ENCODE measurements at regions not wholly inside any gene's neighbourhood (a gene's known extent, or its start where the extent isn't known, plus 50 kb on each side); places are given as distances from the start of the nearest gene placed in this dataset.

DNA sequence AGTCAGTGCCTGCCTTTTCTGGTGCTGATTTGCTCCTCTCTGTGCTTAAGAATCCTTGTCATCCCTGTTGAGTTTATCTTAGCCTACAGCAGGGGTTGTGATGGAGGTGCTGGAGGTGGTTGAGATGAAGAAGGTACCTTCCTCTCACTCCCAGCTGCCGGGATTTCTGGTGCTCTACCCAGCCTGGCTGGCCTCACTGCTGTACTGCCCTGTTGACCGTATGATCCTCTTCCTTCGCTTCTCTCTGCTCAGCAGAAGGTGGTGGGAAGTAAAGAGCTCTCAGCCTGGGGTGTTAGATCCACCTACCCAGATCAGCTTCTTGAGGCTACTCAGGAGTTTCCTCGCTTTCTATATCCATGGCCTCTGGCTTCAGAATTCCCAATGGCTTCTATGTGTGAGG is 101.0 kb upstream of the NXT1 start:
- DNase-seq: no peak

DNA sequence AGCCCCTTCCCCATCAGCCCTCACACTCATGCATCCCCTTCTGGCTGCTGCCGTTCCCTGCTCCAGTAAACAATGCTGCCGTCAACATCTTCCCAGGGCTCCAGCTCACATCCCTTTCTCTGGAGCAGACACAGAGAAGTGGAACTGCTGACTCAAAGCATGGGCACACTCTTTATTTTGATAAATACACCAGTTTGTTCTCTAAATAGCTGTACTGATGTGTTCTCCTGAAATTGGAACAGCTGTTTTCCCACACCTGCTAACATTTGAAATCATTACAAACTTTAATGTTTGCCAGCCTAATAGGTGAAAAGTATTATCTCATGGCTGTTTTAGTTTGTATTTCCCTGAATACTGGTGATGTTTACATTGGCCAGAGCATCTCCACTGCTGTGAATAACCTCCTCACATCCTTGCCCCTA is 102.1 kb upstream of the NXT1 start:
- DNase-seq: no peak

DNA sequence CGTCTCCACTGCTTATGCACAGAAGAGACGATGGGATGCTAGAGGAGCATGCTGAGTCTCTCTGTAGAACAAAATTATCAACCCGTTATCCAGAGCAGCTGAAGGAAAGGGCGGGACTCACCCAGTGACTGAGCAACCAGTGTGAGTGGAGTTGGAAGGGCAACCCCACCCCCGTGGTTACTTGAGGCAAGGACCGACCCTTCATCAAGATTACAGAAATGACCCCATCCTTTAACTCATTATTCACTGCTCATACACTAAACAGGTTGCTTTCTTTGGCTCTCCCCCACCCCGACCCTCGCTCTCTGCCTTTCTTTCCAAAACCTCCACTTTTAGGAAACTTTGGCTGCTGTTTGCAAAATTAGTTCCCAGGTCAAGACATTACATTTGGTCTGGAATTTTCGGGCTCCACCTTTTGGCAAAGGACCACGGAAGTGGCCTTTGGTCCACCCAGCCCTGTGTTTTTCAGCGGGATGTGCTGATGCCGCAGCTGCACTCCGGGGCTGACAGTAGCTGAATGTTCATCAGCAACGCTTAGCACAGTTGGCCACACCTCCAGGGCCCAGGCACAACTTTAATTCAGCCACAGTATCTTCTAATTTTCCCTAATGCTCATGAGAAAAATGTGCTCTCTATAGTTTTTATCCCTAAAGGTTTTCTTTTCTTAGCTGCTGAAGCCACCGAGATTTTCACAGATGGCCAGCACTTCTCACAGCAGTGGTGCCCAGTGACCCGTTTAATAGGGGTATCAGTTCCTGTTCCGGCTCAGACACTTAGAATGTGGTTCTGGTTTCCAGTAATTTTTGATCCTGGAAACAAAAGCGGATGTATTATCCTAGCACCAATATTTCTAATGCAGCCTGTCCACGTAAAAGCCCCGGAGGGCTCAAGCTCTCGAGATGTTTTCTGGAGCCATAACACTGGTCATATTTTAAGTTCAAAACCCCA is 103.6 kb upstream of the NXT1 start:
- no peak for DNase-seq

DNA sequence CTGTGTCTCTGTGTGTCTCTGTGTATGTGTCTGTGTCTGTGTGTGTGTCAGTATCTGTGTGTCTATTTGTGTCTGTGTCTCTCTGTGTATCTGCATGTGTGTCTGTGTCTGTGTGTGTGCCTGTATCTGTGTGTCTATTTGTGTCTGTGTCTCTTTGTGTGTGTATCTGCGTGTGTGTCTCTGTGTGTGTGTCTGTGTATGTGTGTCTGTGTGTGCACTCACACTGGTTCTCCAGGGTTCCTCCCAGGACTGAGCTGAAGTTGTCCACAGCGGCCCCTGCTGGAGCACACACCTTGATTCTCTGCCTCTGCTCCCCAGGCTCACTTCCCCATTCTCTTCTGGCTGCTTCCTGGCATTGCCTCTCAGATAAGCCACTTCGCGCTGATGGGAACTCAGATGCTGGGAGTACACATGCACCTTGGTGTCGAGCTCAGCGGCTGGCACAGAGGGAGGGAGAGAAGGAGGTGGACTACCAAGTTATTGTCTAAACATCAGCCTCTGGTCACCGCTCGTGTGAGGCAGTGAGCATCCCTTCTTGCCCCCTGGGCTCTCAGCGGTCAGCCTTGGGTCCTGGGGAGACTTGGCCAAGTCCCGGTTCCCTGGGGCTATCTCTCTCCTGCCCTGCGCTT is 104.9 kb upstream of the NXT1 start:
- DNase-seq: no peak

DNA sequence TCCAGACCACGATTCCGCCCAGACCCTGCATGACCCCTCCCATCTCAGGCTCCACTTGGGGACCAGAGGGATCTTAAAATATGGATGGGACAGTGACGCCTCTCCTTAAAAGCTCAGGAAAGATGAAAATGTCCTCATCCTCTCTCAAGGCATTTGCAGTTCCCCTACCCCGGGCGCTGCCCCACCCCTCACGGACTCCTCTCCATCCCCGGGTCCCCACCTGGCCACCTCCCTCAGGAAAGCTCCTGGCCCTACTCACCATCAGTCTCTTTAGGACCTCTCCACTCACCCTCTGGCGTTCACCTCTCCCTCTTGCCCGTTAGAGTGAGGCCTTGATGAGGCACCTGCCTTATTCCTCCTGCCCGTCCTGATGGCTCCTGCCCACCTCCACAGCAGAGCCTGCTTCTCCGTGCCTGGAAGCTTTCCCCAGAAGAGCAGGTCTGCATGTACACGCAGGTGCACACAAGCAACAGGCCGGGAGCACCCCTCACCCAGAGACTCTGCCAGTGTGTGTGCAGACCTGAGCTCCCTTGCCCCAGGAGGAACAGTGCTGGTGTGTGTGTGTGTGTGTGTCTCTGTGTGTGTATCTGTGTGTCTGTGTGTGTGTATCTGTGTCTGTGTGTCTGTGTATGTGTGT is 105.6 kb upstream of the NXT1 start:
- no peak for DNase-seq

DNA sequence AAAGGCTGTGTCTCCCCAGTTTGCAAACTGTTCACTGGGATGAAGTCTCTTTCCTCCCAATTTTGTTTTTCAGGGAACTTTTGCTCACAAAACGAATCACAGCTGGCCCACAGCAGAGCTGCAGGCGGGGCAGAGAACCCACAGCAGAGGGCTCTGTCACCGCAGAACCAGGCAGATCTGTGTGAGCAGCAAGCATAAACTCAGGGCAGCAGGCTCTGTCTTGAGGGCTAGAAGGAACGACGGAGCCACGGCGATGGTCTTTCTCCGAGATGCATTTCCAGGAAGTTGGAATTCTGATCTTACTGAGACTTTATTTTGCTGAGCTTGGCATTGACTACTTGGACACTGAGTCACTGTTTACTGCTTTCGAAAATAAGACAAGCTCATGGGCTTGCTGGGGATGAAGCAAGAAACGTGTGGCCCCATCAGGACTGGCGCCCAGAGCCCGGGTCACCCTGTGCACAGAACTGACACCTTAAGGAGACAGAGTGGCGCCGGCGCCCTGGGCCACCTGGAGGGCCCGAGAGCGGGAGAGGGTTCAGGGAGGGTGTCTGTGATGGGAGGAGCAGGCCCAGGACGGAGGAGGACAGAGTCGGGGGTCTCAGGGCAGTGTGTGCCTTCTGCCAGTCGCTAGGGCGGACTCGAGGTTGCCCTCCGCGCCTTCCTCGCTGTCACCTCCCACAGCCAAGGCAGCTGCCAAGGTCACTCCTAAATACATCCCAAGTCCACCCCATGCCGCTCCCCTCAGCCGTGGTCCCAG is 106.3 kb upstream of the NXT1 start:
- DNase-seq: no peak

DNA sequence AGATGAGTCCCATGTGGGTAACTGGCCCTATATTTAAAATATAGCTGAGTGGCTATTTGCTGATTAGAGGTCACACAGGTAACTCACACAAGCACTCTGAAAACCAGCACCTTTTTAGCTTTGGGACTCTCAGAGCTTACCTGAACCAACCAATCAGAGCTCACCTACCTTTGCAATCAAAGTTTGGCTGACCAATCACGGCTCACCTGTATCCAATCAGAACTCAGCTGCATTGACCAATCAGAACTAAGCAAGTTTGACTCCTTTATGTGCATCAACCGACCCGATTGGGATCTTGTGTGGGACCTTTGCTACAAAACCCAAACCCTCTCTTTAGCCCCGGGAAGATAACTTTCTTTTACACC is 106.8 kb upstream of the NXT1 start:
- no peak for DNase-seq

DNA sequence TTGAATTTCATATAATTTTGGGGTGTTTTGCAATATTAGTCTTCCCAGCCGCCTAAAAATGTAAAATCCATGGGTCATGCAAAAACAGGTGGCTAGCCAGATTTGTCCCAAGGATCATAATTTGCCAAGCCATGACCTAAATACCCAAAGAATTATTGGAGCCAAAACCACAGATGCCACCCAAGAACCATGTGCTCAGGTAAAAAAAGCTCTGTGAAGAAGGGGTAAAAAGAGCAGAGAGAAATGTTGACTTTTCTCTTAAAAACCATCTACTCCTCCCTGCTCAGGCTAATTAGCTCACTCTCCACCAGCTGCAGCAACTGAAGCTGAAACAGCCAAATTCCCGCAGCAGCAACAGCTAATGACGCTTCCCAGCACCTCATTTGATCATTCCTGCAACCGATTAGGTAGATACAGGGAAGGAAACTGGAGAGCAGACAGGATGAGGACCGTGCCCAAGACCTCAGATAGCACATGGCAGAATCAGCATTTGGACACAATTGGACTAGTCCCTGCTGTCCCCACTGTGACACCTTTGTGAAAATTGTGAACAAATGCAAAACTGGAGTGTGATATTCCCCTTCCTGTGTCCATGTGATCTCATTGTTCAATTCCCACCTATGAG is 107.9 kb upstream of the NXT1 start:
- no peak for DNase-seq

DNA sequence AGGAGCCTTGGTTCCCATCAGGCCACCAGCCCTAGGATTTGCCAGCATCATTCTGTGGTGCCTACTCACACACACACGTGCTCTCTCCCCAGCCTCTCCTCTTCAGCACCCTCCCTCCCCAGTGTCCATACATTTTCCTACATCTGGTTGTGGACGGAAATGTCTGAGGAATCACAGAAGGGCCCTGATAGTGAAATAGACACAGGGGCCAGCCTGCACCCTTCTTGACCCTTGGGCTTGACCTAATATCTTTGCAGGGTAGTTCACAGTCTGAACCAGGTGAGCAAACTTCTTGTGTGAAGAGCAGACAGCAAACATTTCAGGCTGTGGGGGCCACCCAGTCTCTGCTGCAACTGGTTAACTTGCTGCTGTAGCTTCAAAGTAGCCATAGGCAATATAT is 108.5 kb upstream of the NXT1 start:
- no peak for DNase-seq

DNA sequence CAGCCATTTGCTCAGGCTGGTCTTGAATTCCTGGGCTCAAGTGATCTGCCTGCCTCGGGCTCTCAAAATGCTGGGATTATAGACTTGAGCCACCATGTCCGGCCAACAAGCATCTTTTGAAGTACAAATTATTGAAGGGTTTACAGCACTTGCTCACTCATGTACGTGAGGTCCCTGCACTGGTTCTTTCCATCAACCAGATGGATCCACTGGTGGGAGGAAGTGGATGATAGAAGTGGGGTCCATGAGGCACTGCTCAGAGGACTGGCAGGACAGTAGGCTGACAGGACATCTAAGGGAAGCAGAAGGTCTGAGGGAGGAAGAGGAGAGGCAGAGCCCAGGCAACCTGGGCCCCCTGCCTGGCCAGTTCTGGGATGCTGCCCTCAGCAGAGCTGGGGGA is 109.2 kb upstream of the NXT1 start:
- no peak for DNase-seq

DNA sequence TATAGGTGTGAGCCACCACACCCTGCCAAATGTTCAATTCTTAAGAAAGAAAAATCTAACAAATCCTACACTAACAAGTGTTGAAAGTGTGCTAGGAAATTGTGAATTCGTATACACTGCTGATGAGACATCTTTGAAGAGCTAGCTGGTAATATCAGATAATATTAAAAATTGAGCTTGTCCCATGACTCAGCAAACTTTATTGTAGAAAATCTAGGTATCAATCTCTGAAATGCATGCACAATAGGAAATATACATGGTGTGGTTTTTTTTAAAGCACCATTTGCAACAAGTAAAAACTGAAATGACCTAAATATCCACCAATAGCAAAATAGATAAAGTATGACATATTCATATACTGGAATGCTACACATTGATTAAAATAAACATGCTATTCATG is 110.1 kb upstream of the NXT1 start:
- no peak for DNase-seq

DNA sequence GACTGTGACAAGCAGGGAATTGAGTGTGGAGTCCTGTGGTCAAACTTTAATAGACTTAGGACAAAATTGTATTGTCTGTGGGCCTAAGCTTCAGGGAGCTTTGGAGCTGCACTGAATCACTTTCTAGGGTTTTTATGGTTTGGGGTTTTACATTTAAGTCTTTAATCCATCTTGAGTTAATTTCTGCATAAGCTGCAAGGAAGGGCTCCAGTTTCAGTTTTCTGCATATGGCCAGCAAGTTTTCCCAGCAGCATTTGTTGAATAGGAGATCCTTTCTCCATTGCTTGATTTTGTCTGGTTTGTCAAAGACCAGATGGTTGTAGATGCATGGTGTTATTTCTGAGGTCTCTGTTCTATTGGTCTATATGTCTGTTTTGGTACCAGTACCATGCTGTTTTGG is 113.4 kb upstream of the NXT1 start:
- DNase-seq: no peak

DNA sequence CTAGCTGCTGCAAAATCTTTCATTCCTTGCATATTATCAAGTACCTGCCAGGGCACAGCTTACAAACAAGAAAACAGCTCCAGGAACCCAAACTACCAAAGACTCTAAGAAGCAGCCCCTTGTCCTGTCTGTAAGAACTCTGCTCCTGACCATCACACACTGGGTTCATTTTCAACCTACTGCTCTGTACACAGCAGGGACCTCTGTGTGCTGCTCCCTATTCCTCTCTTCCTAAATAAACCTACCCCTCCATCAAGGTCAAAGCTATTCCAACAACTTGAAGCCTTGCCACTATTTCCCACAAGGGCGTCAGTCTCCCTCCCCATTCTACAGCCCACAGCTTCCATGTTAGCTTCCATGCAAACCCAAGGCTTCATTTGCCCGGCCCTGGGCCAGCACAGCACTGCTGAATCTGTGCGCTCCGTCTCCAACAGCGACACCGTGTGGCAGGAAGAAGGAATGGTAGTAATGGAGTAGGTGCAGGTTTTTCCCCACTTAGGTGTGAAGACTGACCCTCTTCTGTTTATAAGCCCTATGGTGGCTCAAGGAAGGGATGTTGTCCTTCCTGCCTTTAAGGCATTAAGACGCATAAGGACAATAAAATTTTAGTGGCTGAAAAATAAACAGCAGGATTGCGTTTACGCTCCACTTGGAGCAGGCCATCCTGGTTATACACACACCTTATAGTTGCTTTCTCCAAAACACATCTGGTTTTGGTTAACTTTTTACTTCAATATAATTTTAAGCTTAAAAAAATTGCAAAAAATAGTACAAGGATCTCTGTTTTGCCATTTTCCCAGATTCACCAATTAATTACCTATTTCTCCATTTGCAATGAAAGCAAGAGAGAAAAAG is 115.2 kb upstream of the NXT1 start:
- peak; percentile 5 for DNase-seq

DNA sequence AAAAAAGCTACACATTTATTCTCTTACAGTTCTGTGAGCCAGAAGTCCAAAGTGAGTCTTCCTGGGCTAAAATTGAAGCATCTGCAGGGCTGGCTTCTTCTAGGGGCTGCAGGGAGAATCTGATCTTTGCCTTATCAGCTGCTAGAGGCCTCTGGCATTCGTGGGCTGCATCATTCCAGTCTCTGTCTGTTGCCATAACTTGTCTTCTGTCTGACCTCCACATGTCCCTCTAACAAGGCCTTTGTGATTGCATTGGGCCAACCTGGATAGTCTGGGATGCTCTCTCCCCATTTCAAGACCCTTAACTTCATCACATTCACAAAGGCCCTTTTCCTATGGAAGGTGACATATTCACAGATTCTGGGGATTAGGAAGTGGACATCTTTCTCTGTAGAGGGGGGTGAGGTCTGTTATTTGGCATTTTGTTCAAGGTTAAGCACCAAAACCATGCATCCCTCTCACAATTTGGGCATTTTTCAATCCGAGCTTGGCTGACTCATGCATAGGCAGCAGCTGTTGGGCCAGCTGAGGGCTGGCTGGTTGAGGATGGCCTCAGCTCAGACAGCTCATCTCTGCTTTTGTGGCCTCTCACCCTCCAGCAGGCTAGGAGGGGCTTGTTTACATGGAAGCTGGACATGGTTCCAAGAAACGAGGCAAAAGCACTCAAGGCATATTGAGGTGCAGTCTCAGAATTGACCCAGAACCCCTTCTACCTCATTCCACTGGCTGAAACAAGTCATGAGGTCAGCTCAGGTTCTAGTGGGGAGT is 116.1 kb upstream of the NXT1 start:
- no peak for DNase-seq

DNA sequence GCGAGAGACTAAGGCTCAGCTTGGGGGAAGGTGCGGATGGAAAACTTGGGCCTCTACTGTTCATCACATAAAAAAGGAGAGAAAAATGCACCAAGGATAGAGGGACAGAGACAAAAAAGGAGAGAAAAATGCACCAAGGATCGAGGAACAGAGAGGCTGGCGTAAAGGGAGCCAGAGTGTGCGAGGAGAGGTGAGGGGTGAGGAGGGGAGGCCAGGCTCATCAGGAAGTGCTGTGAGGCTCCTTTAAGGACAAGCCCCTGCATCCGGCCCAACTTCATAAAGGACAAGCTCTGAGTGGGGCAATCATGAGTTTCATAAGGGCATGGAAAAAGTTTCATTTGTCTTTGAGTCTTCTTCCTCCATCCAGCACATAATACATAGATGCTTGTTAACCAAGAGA is 117.2 kb upstream of the NXT1 start:
- DNase-seq: no peak

DNA sequence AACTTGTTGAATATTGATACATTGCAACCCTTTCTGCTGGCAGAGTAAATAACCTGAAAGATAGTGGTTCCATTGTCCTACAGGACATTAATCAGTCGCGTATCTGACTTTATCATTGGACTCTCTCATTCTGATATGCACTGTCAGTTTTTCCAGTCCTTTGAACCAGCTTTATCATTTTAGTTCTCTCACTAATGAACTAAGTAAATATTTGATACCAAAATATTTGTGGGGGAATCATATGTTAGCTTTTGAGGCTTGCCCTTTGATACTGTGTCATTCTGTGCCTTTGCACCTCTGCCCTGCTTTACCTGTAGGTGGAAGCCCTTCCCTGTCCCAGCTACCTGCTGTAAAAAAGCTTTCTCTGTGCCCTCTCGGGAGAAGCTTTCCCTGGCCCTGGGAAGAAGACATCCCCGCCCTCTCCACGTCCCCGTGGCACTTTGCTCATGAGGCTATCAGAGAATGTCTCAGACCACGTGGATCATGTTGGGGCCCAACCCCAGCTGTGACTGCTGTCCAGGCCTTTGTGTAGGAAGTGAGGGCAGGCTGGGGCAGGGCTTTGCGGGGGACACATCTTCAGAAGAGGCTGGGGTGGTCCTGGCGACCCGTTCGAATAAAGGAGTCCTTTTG is 117.8 kb upstream of the NXT1 start:
- no peak for DNase-seq

DNA sequence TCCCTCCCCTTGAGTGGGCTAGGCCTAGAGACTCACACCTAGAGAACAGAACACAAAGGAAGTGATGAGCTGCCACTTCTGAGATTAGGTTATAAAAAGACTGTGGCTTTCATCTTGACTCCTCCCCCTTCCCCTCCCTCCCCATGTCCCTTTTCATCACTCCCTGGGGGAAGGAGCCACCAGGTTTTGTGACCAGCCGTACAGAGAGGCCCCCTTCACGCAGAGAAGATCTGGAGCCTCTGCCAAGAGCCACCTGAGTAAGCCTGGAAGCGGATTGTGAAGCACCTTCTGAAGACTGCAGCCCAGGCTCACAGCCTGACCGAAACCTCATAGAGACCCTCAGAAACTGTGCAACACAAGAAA is 118.4 kb upstream of the NXT1 start:
- DNase-seq: no peak

DNA sequence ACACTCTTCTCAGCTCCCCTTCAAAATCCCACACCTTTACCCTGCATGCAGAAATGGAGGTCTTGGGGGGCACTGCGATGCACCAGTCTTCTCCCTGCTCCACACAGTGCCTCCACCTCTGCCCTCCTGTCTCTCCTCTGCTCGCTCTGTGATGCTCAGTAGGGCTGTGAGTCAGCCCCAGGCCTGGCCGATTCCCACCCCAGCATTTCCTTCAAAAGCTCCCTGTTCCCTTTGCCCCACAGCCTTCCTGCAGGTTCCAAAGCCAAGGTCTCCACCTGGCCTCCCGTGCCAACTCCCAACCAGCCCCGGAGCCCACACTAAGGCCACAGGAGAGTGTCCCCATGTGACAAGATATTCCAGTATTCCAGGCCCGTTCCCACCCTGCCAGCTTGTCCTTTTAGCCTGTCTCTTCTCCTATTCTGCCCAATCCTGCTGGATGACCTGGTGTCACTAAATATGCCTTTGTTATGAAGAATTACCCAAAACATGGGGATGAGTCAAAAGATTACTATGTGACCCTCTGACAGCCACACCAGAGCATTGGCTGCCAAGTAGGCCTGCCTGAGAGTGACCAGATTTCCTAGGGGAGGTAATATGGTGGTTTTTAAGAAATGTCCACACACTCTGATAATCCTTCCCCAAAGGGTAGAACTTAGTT is 118.9 kb upstream of the NXT1 start:
- DNase-seq: no peak

DNA sequence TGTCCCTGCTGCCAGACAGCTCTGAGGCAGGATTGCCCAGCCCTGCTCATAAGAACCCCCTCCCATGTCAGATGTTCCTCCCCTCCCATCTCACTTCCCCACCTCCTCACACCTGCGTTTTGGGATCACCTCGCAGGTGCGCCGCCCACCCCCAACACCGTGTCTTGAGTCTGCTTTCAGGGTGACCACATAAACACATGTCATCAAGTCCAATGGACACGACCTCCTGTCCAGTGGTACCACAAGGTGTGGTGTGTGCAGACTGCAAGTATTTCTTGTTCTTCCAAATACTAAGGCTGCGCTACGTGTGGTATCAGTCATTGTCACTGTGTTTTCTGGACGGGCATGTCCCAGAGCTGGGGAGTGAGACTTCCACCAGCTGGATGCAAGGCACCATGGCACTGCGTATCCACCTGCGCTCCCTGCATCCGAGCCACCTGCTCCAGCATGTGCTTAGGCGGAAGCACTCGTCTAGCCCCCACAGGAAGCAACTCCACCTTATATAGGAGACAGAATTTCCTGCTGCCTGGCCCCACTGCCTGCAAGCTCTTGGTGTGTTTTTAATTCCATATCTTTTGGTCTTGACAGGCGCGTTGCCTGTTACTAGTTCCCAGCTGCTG is 119.7 kb upstream of the NXT1 start:
- no peak for DNase-seq

DNA sequence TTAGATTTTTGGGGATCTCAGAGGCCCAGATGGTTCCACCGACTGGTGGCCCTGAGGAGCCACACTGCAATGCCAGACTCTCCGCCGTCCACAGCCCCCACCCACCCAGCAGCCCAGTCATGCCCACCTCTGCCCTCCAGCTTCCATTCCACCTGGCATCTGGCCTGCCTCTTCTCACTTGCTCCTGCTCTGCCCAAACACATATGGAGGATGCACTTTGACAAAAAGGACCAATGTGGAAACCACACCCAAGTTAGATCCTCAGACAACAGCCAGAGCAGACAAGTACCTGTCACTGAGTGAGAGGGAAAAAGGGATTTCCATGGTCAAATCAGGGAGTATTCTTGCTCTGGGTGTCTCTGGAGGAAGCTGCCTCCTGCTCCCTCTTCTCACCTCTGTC is 120.6 kb upstream of the NXT1 start:
- DNase-seq: no peak
